ENCODE measurements at regions not wholly inside any gene's neighbourhood (a gene's known extent, or its start where the extent isn't known, plus 50 kb on each side); places are given as distances from the start of the nearest gene placed in this dataset.

DNA sequence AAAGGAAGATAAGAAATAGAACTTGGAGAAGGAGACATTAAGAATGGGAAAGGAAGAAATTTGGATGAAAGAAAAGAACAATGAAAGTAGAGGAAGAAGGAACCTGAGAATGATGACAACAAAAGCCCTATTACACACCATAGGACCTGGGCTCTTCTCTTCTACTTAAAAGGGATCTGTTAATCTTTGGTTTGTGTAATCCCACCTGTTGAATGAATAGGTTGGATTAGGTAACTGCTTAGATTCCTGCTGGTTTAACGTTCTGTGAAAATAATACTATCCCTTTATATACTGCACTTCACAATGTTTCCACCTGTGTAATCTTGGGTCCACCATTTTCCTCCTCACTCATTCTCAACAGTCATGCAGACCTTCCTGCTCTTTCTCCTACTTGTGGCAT, 157.8 kb upstream of the ATP10B start:
- Histone ChIP-seq H3K36me3 (ENCODE audit: insufficient read depth, low read length) (no peaks in the 10 kb centered on the region), H3K9me3 (ENCODE audit: low read depth, low read length) (no peaks in the 10 kb centered on the region), H3K27me3 (ENCODE audit: insufficient read depth, low read length) (no peaks in the 10 kb centered on the region), H2AFZ (ENCODE audit: low read length) (no peak overlapping the region), H3K4me3 (ENCODE audit: insufficient read depth, low read length) (no peak overlapping the region), H3K27ac (ENCODE audit: low read depth, low read length) (no peak overlapping the region), H3K4me1 (ENCODE audit: insufficient read depth, low read length) (no peaks in the 10 kb centered on the region), H3K79me2 (ENCODE audit: insufficient read depth, low read length) (no peaks in the 10 kb centered on the region), H3K4me2 (ENCODE audit: insufficient read depth, low read length) (no peak overlapping the region), H4K20me1 (ENCODE audit: insufficient read depth, low read length) (no peaks in the 10 kb centered on the region)
- DNase-seq (ENCODE audit: insufficient read length, low spot score, missing footprints) = no peak
- TF ChIP-seq, protein P1, sequence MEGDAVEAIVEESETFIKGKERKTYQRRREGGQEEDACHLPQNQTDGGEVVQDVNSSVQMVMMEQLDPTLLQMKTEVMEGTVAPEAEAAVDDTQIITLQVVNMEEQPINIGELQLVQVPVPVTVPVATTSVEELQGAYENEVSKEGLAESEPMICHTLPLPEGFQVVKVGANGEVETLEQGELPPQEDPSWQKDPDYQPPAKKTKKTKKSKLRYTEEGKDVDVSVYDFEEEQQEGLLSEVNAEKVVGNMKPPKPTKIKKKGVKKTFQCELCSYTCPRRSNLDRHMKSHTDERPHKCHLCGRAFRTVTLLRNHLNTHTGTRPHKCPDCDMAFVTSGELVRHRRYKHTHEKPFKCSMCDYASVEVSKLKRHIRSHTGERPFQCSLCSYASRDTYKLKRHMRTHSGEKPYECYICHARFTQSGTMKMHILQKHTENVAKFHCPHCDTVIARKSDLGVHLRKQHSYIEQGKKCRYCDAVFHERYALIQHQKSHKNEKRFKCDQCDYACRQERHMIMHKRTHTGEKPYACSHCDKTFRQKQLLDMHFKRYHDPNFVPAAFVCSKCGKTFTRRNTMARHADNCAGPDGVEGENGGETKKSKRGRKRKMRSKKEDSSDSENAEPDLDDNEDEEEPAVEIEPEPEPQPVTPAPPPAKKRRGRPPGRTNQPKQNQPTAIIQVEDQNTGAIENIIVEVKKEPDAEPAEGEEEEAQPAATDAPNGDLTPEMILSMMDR (IDR thresholded peaks at IDR 0.05; ENCODE audit: extremely low read depth, low read depth, low read length) = no peak

DNA sequence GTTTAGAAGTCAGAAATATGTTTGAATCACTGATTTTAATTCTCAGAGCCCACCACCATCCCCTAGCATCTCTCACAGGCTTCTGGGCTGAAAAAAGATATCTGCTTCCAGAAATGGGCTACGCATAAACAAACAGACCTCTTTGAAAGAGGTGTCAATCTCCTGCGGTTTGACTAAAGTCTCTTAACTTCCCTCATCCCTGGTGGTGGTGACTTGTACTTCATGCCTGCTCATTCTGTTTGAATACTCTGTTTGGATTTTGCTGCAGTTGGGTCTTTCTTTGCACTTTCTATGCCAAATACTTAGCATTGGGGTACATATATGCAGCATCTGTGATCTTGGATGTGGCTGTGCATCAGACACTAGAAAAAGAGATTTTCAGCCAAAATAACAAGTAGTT, 157.2 kb upstream of the ATP10B start:
- Histone ChIP-seq H3K27me3 (ENCODE audit: insufficient read depth, low read length) (no peaks in the 10 kb centered on the region), H3K9me3 (ENCODE audit: low read depth, low read length) (no peaks in the 10 kb centered on the region), H3K79me2 (ENCODE audit: insufficient read depth, low read length) (no peaks in the 10 kb centered on the region), H3K36me3 (ENCODE audit: insufficient read depth, low read length) (no peaks in the 10 kb centered on the region), H3K4me1 (ENCODE audit: insufficient read depth, low read length) (no peaks in the 10 kb centered on the region), H3K4me2 (ENCODE audit: insufficient read depth, low read length) (no peak overlapping the region), H4K20me1 (ENCODE audit: insufficient read depth, low read length) (no peaks in the 10 kb centered on the region), H2AFZ (ENCODE audit: low read length) (no peak overlapping the region), H3K4me3 (ENCODE audit: insufficient read depth, low read length) (no peak overlapping the region), H3K27ac (ENCODE audit: low read depth, low read length) (no peak overlapping the region)
- TF ChIP-seq, protein P1 (IDR thresholded peaks at IDR 0.05; ENCODE audit: extremely low read depth, low read depth, low read length) = no peak
- DNase-seq (ENCODE audit: insufficient read length, low spot score, missing footprints) = no peak

DNA sequence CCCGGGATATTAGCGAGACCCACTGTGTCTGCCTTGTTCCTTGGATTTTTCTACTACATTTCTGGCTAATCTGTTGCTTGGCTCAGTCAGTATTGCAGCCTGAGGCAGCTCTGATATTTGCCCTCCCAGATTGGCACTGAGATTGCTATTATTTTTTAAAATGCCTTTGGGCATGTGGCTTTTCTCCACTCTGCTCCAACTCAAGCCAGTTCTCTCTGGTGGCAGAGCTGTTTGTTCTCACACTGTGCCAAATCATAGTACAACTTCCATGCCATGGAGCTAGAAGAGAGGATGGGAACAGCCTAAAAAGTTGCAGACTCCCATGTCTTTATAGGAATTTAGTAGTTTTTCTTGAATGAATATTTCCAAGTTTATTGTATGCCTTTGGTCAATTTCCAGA, 155.9 kb upstream of the ATP10B start:
- H3K4me3 ChIP-seq (ENCODE audit: insufficient read depth, low read length) = no peak overlapping the region
- no peak for DNase-seq (ENCODE audit: insufficient read length, low spot score, missing footprints)
- no peaks in the 10 kb centered on the region for H3K79me2 ChIP-seq (ENCODE audit: insufficient read depth, low read length)
- no peaks in the 10 kb centered on the region for H3K9me3 ChIP-seq (ENCODE audit: low read depth, low read length)
- TF ChIP-seq, protein P1 (IDR thresholded peaks at IDR 0.05; ENCODE audit: extremely low read depth, low read depth, low read length) = no peak
- no peak overlapping the region for H3K4me2 ChIP-seq (ENCODE audit: insufficient read depth, low read length)
- no peaks in the 10 kb centered on the region for H4K20me1 ChIP-seq (ENCODE audit: insufficient read depth, low read length)
- H3K27me3 ChIP-seq (ENCODE audit: insufficient read depth, low read length) = no peaks in the 10 kb centered on the region
- H3K36me3 ChIP-seq (ENCODE audit: insufficient read depth, low read length) = no peaks in the 10 kb centered on the region
- H3K4me1 ChIP-seq (ENCODE audit: insufficient read depth, low read length) = no peaks in the 10 kb centered on the region
- no peak overlapping the region for H3K27ac ChIP-seq (ENCODE audit: low read depth, low read length)
- no peak overlapping the region for H2AFZ ChIP-seq (ENCODE audit: low read length)

DNA sequence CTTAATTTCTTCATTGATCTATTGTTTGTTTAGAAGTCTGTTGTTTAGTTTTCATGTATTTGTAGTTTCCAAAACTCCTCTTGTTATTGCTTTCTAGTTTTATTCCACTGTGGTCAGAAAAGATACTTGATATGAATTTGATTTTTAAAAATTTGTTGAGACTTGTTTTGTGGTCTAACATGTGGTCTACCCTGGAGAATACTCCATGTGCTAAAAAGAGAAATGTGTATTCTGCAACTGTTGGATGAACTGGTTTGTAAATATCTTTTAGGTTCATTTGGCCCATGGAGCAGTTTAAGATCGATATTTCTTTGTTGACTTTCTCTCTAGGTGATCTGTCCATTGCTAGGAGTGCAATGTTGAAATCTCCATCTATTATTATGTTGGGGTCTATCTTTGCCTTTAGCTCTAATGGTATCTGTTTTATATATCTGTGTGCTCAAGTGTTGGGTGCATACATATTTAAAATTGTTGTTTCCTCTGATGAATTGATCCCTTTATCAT, 150.6 kb upstream of the ATP10B start:
- Histone ChIP-seq H3K4me3 (ENCODE audit: insufficient read depth, low read length) (no peak overlapping the region), H3K9me3 (ENCODE audit: low read depth, low read length) (no peaks in the 10 kb centered on the region), H2AFZ (ENCODE audit: low read length) (no peak overlapping the region), H4K20me1 (ENCODE audit: insufficient read depth, low read length) (no peaks in the 10 kb centered on the region), H3K4me2 (ENCODE audit: insufficient read depth, low read length) (no peak overlapping the region), H3K27ac (ENCODE audit: low read depth, low read length) (no peak overlapping the region), H3K27me3 (ENCODE audit: insufficient read depth, low read length) (no peaks in the 10 kb centered on the region), H3K79me2 (ENCODE audit: insufficient read depth, low read length) (no peaks in the 10 kb centered on the region), H3K4me1 (ENCODE audit: insufficient read depth, low read length) (no peaks in the 10 kb centered on the region), H3K36me3 (ENCODE audit: insufficient read depth, low read length) (no peaks in the 10 kb centered on the region)
- DNase-seq (ENCODE audit: insufficient read length, low spot score, missing footprints) = no peak
- TF ChIP-seq, protein P1 (IDR thresholded peaks at IDR 0.05; ENCODE audit: extremely low read depth, low read depth, low read length) = no peak

Measured in osteoblast (primary cell).